ENCODE measurements at regions not wholly inside any gene's neighbourhood (a gene's known extent, or its start where the extent isn't known, plus 50 kb on each side); places are given as distances from the start of the nearest gene placed in this dataset.

DNA sequence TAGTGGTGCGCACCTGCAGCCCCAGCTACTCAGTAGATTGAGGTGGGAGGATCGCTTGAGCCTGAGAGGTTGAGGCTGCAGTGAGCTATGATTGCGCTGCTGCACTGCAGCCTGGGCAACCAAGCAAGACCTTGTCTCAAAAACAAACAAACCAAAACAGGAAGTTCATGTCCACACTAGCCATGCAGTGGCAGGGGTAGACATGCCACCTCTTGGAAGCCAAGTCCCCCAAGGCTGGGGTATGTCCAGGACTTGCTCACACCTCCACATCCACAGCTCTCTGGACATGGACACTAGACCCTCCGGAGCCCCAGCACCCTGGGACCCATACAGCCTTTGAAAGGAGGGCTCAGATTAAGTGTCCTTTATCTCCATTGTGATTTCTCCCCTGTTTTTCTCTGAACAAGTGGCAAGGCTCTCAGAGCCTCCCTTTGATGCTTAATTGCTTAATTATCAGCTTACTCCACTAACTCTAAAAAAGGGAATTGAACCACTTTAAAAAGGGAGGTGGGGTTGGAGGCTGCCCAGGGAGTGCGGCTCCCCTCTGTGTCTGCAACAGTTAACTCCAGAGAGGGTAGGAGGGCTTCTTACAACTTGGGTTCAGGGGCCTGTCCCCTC lies 424.6 kb upstream of the C16orf82 start:
- TF ChIP-seq, protein P1, sequence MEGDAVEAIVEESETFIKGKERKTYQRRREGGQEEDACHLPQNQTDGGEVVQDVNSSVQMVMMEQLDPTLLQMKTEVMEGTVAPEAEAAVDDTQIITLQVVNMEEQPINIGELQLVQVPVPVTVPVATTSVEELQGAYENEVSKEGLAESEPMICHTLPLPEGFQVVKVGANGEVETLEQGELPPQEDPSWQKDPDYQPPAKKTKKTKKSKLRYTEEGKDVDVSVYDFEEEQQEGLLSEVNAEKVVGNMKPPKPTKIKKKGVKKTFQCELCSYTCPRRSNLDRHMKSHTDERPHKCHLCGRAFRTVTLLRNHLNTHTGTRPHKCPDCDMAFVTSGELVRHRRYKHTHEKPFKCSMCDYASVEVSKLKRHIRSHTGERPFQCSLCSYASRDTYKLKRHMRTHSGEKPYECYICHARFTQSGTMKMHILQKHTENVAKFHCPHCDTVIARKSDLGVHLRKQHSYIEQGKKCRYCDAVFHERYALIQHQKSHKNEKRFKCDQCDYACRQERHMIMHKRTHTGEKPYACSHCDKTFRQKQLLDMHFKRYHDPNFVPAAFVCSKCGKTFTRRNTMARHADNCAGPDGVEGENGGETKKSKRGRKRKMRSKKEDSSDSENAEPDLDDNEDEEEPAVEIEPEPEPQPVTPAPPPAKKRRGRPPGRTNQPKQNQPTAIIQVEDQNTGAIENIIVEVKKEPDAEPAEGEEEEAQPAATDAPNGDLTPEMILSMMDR (IDR thresholded peaks at IDR 0.05; ENCODE audit: low read depth, low read length, missing control alignments) = no peak
- H3K4me3 ChIP-seq (ENCODE audit: low read depth, low read length) = no peak overlapping the region
- DNase-seq (ENCODE audit: low read depth) = no peak

DNA sequence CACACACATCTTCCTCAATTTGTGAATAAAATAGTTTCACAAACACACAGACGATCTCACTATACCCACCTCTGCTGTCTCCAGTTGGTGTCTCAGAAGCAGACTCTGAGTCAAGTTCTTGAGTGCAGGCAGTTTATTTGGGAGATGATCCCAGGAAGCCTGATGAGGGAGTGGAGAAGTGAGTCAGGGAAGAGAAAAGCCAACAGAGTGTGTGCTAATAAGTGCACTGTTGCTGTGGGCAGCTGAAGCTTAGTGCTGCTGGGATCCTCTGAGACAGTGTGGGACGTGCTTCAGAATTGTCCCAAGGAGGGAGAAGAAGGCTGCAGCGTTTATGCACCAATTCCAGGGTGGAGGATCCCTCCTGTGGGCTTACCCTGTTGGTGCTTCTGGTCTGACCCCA lies 423.2 kb upstream of the C16orf82 start:
- TF ChIP-seq, protein P1 (IDR thresholded peaks at IDR 0.05; ENCODE audit: low read depth, low read length, missing control alignments) = no peak
- DNase-seq (ENCODE audit: low read depth) = no peak
- H3K4me3 ChIP-seq (ENCODE audit: low read depth, low read length) = no peak overlapping the region

DNA sequence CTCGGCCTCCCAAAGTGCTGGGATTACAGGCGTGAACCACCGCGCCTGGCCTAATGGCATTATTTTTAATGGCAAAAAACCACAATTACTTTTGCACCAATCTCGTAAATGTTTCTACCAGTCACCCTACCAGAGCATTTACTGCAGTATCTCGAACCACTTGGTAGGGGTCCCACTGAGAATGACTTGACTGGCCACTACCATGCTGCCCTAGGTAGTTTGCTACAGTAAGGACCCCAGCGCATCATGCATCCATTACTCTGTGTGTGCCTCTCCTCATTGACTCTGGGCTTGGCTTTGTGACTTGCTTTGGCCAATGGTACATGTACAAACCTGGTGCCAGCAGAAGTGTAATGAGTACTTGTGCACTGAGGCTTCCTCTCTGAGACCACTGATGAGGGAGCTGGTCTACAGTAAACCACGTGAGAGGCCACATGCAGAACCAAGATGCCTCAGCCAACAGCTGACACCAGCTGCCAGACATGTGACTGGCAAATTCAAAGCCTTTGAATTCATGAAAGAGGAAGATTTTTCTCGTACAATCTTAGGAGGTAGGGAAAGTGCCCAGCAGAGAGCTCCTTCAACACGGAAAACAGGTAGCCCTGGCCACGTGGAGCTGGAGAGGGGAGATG lies 421.7 kb upstream of the C16orf82 start:
- no peak overlapping the region for H3K4me3 ChIP-seq (ENCODE audit: low read depth, low read length)
- TF ChIP-seq, protein P1 (IDR thresholded peaks at IDR 0.05; ENCODE audit: low read depth, low read length, missing control alignments) = no peak
- no peak for DNase-seq (ENCODE audit: low read depth)

GRCh38 chr16:26645614-26646013 lies 421.1 kb upstream of the C16orf82 start:
- no peak overlapping the region for H3K4me3 ChIP-seq (ENCODE audit: low read depth, low read length)
- no peak for DNase-seq (ENCODE audit: low read depth)
- TF ChIP-seq, protein P1 (IDR thresholded peaks at IDR 0.05; ENCODE audit: low read depth, low read length, missing control alignments) = peak; percentile 63

DNA sequence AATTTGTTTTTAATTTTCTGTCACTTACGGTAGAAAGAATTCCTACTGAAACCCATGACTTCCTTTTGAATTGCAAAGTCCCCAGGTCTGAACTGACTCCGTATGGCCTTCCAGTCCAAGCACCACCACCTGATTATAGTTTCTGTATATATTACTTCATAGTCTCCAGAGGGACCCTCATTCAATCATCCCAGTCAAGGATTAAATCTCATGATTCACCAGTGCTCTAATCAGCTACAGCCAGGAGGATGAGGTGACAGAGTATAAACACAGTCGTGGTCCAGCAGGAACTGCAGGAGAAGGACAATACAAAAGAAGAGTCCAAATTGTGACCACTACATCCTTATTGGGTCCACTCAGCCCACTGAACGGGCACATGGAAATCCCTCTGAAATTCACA lies 418.9 kb upstream of the C16orf82 start:
- TF ChIP-seq, protein P1 (IDR thresholded peaks at IDR 0.05; ENCODE audit: low read depth, low read length, missing control alignments) = no peak
- H3K4me3 ChIP-seq (ENCODE audit: low read depth, low read length) = no peak overlapping the region
- no peak for DNase-seq (ENCODE audit: low read depth)

DNA sequence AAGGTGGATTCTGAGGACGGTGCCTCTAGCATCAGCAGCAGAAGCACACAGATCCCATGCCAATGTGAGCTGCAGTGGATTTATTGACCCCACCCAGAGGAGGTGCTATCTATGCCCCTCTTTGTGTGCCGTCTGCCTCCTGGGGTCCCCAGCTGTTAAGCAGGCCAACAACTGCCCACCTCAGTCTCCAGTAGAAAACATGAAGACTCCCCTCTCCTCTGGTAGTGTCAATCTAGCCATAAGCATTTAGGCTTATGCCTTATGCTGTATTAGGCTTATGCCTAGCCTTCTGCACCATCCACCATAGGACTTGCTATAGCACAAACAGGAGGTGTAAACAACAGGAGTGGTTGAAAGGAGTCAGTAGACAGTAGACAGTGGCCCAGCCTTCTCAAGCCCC lies 417.9 kb upstream of the C16orf82 start:
- TF ChIP-seq, protein P1 (IDR thresholded peaks at IDR 0.05; ENCODE audit: low read depth, low read length, missing control alignments) = no peak
- no peak overlapping the region for H3K4me3 ChIP-seq (ENCODE audit: low read depth, low read length)
- DNase-seq (ENCODE audit: low read depth) = no peak

Measured in GM12864 (cell line).